Peyer's patch (tissue), 4 donors: ENCODE measurements at regions not wholly inside any gene's neighbourhood (a gene's known extent, or its start where the extent isn't known, plus 50 kb on each side); places are given as distances from the start of the nearest gene placed in this dataset.

Source experiments
- DNase-seq, 3 donors: peaks; one replicate each; pipeline ENCODE4 v3.0.0-alpha.2; 2017 to 2019
- H3K27ac ChIP-seq, 4 donors: fragments of 200-600 bp; sonication (generic); one replicate each; pipeline ENCODE4 v1.5.1; 2016 to 2019
- H3K27me3 ChIP-seq, 2 donors: fragments of 200-600 bp; sonication (generic); one replicate each; pipeline ENCODE4 v1.5.1; 2019
- H3K36me3 ChIP-seq, 3 donors: fragments of 200-600 bp; sonication (generic); one replicate each; pipeline ENCODE4 v1.5.1; 2016 to 2019
- H3K4me1 ChIP-seq, 4 donors: fragments of 200-600 bp; sonication (generic); one replicate each; pipeline ENCODE4 v1.5.1; 2016 to 2019
- H3K4me3 ChIP-seq, 4 donors: fragments of 200-600 bp; sonication (generic); 1 replicate in 3 of 4; 2 replicates in 1 of 4; pipeline ENCODE4 v1.5.1; 2016 to 2019; ENCODE audit warnings: mild to moderate bottlenecking in 1 of 4
- H3K9me3 ChIP-seq, 4 donors: fragments of 200-600 bp; sonication (generic); one replicate each; pipeline ENCODE4 v1.5.1; 2016 to 2019; ENCODE audit warnings: mild to moderate bottlenecking in 1 of 4
- CTCF ChIP-seq, 6 experiments: fragments of 450-650 bp in 4 of 6; fragments of 200-600 bp in 2 of 6; sonication (generic) in 1 of 6; IDR thresholded peaks; one replicate each; pipeline ENCODE4 v1.5.1; 2017 to 2019; ENCODE audit warnings: antibody characterized with exemption in 6 of 6, mild to moderate bottlenecking in 3 of 6, moderate library complexity in 1 of 6
- POLR2A ChIP-seq, 2 donors: fragments of 450-650 bp; IDR thresholded peaks; one replicate each; pipeline ENCODE4 v1.5.1; 2017; ENCODE audit warnings: antibody characterized with exemption in 2 of 2, mild to moderate bottlenecking in 2 of 2, moderate library complexity in 2 of 2

GRCh38 chr5:86360801-86361200, 256.9 kb upstream of the COX7C start:
- no peaks in the 10 kb centered on the region for H3K4me1 ChIP-seq
- H3K27me3 ChIP-seq = no peaks in the 10 kb centered on the region
- H3K9me3 ChIP-seq = no peaks in the 10 kb centered on the region
- no peak overlapping the region for H3K27ac ChIP-seq
- no peak overlapping the region for H3K4me3 ChIP-seq
- no peaks in the 10 kb centered on the region for H3K36me3 ChIP-seq
- no peak for DNase-seq
- TF ChIP-seq POLR2A (IDR thresholded peaks at IDR 0.05) (no peak), CTCF (IDR thresholded peaks at IDR 0.05) (no peak)

GRCh38 chr5:86371061-86371460, 246.7 kb upstream of the COX7C start:
- Histone ChIP-seq H3K36me3 (no peaks in the 10 kb centered on the region), H3K4me3 (no peak overlapping the region)

GRCh38 chr5:86374611-86375010, 243.1 kb upstream of the COX7C start:
- no peak overlapping the region for H3K27ac ChIP-seq
- no peak overlapping the region for H3K4me3 ChIP-seq
- no peaks in the 10 kb centered on the region for H3K4me1 ChIP-seq
- peaks cover 0 to 3% (median 0%) of the 10 kb centered on the region in 4 donors for H3K9me3 ChIP-seq
- TF ChIP-seq POLR2A (IDR thresholded peaks at IDR 0.05) (no peak), CTCF (IDR thresholded peaks at IDR 0.05) (no peak)
- DNase-seq = no peak
- H3K27me3 ChIP-seq = no peaks in the 10 kb centered on the region
- no peaks in the 10 kb centered on the region for H3K36me3 ChIP-seq

More at GRCh38 chr5:86371061-86371460, 246.7 kb upstream of the COX7C start:
- TF ChIP-seq POLR2A (IDR thresholded peaks at IDR 0.05) = no peak
- Histone ChIP-seq H3K9me3 (peaks cover 0 to 3% (median 0%) of the 10 kb centered on the region in 4 donors), H3K27ac (no peak overlapping the region), H3K4me1 (no peaks in the 10 kb centered on the region), H3K27me3 (no peaks in the 10 kb centered on the region)
- DNase-seq = no peak

GRCh38 chr5:86376214-86376613, 241.5 kb upstream of the COX7C start:
- Histone ChIP-seq H3K9me3 (peaks cover 0 to 3% (median 0%) of the 10 kb centered on the region in 4 donors), H3K27ac (no peak overlapping the region), H3K4me3 (no peak overlapping the region), H3K4me1 (no peaks in the 10 kb centered on the region), H3K27me3 (no peaks in the 10 kb centered on the region), H3K36me3 (no peaks in the 10 kb centered on the region)
- TF ChIP-seq CTCF (IDR thresholded peaks at IDR 0.05) (no peak), POLR2A (IDR thresholded peaks at IDR 0.05) (no peak)
- DNase-seq = no peak

- no peaks in the 10 kb centered on the region for H3K9me3 ChIP-seq
- no peak overlapping the region for H3K27ac ChIP-seq
- no peaks in the 10 kb centered on the region for H3K27me3 ChIP-seq
- no peak overlapping the region for H3K4me3 ChIP-seq
- no peaks in the 10 kb centered on the region for H3K4me1 ChIP-seq
- TF ChIP-seq POLR2A (IDR thresholded peaks at IDR 0.05) = no peak
- no peak for TF ChIP-seq CTCF (IDR thresholded peaks at IDR 0.05)
- DNase-seq = no peak
- H3K36me3 ChIP-seq = no peaks in the 10 kb centered on the region
Measured at GRCh38 chr5:86403190-86403589, 214.6 kb upstream of the COX7C start.

GRCh38 chr5:86404256-86404655, 213.5 kb upstream of the COX7C start:
- no peak for DNase-seq
- no peak for TF ChIP-seq POLR2A (IDR thresholded peaks at IDR 0.05)
- no peak for TF ChIP-seq CTCF (IDR thresholded peaks at IDR 0.05)

More at GRCh38 chr5:86404256-86404655, 213.5 kb upstream of the COX7C start:
- no peak overlapping the region for H3K4me3 ChIP-seq
- no peak overlapping the region for H3K27ac ChIP-seq
- H3K36me3 ChIP-seq = no peaks in the 10 kb centered on the region
- no peaks in the 10 kb centered on the region for H3K27me3 ChIP-seq
- H3K9me3 ChIP-seq = no peaks in the 10 kb centered on the region
- H3K4me1 ChIP-seq = no peaks in the 10 kb centered on the region
